Activated CD8-positive, alpha-beta T cell treated with anti-CD3 and anti-CD28 coated beads for 36 hours (primary cell): ENCODE measurements at regions not wholly inside any gene's neighbourhood (a gene's known extent, or its start where the extent isn't known, plus 50 kb on each side); places are given as distances from the start of the nearest gene placed in this dataset.

ENCODE experiments used
- ATAC-seq: fragments of 200-7000 bp; cut with Tn5 transposase; one replicate; pipeline ENCODE4 v1.10.0; 2021; ENCODE audit warnings: mild to moderate bottlenecking, moderate library complexity
- CTCF ChIA-PET: fragments of 350-600 bp; sonication (Branson Sonifier 250); formaldehyde crosslinking; loops from one replicate; lab custom pipeline; 2021; ENCODE audit warnings: antibody characterized with exemption; lab: Charles Lee
- POLR2A ChIA-PET: fragments of 350-600 bp; sonication (Branson Sonifier 250); formaldehyde crosslinking; loops from one replicate; lab custom pipeline; 2021; ENCODE audit warnings: antibody characterized with exemption; lab: Charles Lee
- DNase-seq: peaks from one replicate; pipeline ENCODE4 v3.0.0-alpha.2; 2020
- H3K27ac Mint-ChIP-seq: one replicate; pipeline ENCODE4 v1.8.0; 2021; ENCODE audit warnings: mild to moderate bottlenecking, mixed read lengths
- H3K27me3 Mint-ChIP-seq: one replicate; pipeline ENCODE4 v1.8.0; 2021; ENCODE audit warnings: mixed read lengths
- H3K36me3 Mint-ChIP-seq: one replicate; pipeline ENCODE4 v1.8.0; 2021; ENCODE audit warnings: low read depth, mixed read lengths
- H3K4me1 Mint-ChIP-seq: one replicate; pipeline ENCODE4 v1.8.0; 2021; ENCODE audit warnings: low read depth, mixed read lengths
- H3K4me3 Mint-ChIP-seq: one replicate; pipeline ENCODE4 v1.8.0; 2021; ENCODE audit warnings: mild to moderate bottlenecking, moderate library complexity, mixed read lengths
- H3K9me3 Mint-ChIP-seq: one replicate; pipeline ENCODE4 v1.8.0; 2021; ENCODE audit warnings: mixed read lengths
- CTCF ChIP-seq: fragments of 200-600 bp; IDR thresholded peaks from one replicate; pipeline ENCODE4 v1.8.0; 2022; ENCODE audit warnings: antibody characterized with exemption, mild to moderate bottlenecking
- intact Hi-C: fragments of 100-400 bp; cut with micrococcal nuclease; formaldehyde crosslinking; loops from one replicate; pipeline ENCODE4 v1.10.0; 2022

- Mint-ChIP-seq H3K27ac (no peak overlapping the region), H3K36me3 (no peaks in the 10 kb centered on the region), H3K4me3 (no peak overlapping the region), H3K4me1 (no peaks in the 10 kb centered on the region), H3K9me3 (peaks cover 2% of the 10 kb centered on the region), H3K27me3 (no peaks in the 10 kb centered on the region)
- ATAC-seq (no peak), DNase-seq (no peak)
- POLR2A ChIA-PET = no interaction called here
- CTCF ChIA-PET = no interaction called here
- no peak for TF ChIP-seq CTCF
- intact Hi-C loops = no loop called here
Measured at GRCh38 chr2:103338819-103339218, 577.0 kb downstream of the TMEM182 start.

GRCh38 chr2:103346780-103347179 lies 584.9 kb downstream of the TMEM182 start:
- TF ChIP-seq CTCF = no peak
- ChIA-PET CTCF (no interaction called here), POLR2A (no interaction called here)
- intact Hi-C loops = no loop called here
- Mint-ChIP-seq H3K27ac (no peak overlapping the region), H3K27me3 (no peaks in the 10 kb centered on the region), H3K4me1 (no peaks in the 10 kb centered on the region), H3K4me3 (no peak overlapping the region), H3K36me3 (no peaks in the 10 kb centered on the region), H3K9me3 (peaks cover 5% of the 10 kb centered on the region)
- DNase-seq = no peak
- no peak for ATAC-seq

GRCh38 chr2:103353774-103354173 lies 591.9 kb downstream of the TMEM182 start:
- no peak overlapping the region for H3K27ac Mint-ChIP-seq
- no peaks in the 10 kb centered on the region for H3K27me3 Mint-ChIP-seq
- POLR2A ChIA-PET = no interaction called here
- H3K4me3 Mint-ChIP-seq = no peak overlapping the region
- ATAC-seq (no peak), DNase-seq (no peak)
- no peaks in the 10 kb centered on the region for H3K36me3 Mint-ChIP-seq
- TF ChIP-seq CTCF = no peak
- CTCF ChIA-PET = no interaction called here
- intact Hi-C loops = no loop called here
- H3K4me1 Mint-ChIP-seq = no peaks in the 10 kb centered on the region
- peaks cover 7% of the 10 kb centered on the region for H3K9me3 Mint-ChIP-seq

- Mint-ChIP-seq H3K4me1 (no peaks in the 10 kb centered on the region), H3K9me3 (peaks cover 7% of the 10 kb centered on the region), H3K27me3 (no peaks in the 10 kb centered on the region), H3K4me3 (no peak overlapping the region), H3K27ac (no peak overlapping the region), H3K36me3 (no peaks in the 10 kb centered on the region)
- DNase-seq = no peak
- no peak for TF ChIP-seq CTCF
- ChIA-PET CTCF (no interaction called here), POLR2A (no interaction called here)
- ATAC-seq = no peak
- intact Hi-C loops = no loop called here
Measured at GRCh38 chr2:103355287-103355686, 593.5 kb downstream of the TMEM182 start.

- Mint-ChIP-seq H3K27ac (no peak overlapping the region), H3K9me3 (peaks cover 10% of the 10 kb centered on the region)
- POLR2A ChIA-PET = no interaction called here
Measured at GRCh38 chr2:103361712-103362111, 599.9 kb downstream of the TMEM182 start.

More at GRCh38 chr2:103361712-103362111, 599.9 kb downstream of the TMEM182 start:
- CTCF ChIA-PET = no interaction called here
- no peak for TF ChIP-seq CTCF
- Mint-ChIP-seq H3K36me3 (no peaks in the 10 kb centered on the region), H3K4me1 (no peaks in the 10 kb centered on the region), H3K27me3 (no peaks in the 10 kb centered on the region), H3K4me3 (no peak overlapping the region)
- DNase-seq = no peak
- no peak for ATAC-seq
- intact Hi-C loops = no loop called here
